BLaER1 (cell line): ENCODE measurements at regions not wholly inside any gene's neighbourhood (a gene's known extent, or its start where the extent isn't known, plus 50 kb on each side); places are given as distances from the start of the nearest gene placed in this dataset.

Experiments
- H3K27ac ChIP-seq: shearing (Covaris generic); formaldehyde crosslinking; 2 replicates; pipeline ENCODE4 v1.8.1; 2022
- H3K27me3 ChIP-seq: shearing (Covaris generic); formaldehyde crosslinking; 2 replicates; pipeline ENCODE4 v1.8.1; 2022
- H3K36me3 ChIP-seq: shearing (Covaris generic); formaldehyde crosslinking; 2 replicates; pipeline ENCODE4 v1.8.1; 2022
- H3K4me1 ChIP-seq: shearing (Covaris generic); formaldehyde crosslinking; 2 replicates; pipeline ENCODE4 v1.8.1; 2022
- H3K4me2 ChIP-seq: shearing (Covaris generic); formaldehyde crosslinking; 2 replicates; pipeline ENCODE4 v1.8.1; 2022
- H3K4me3 ChIP-seq: shearing (Covaris generic); formaldehyde crosslinking; 2 replicates; pipeline ENCODE4 v1.8.1; 2022
- H3K9ac ChIP-seq: shearing (Covaris generic); formaldehyde crosslinking; 2 replicates; pipeline ENCODE4 v1.8.1; 2022
- H3K9me3 ChIP-seq: shearing (Covaris generic); formaldehyde crosslinking; 2 replicates; pipeline ENCODE4 v1.8.1; 2022
- H4K20me1 ChIP-seq: shearing (Covaris generic); formaldehyde crosslinking; 2 replicates; pipeline ENCODE4 v1.8.1; 2022
- Cebpa-rat ChIP-seq: shearing (Covaris generic); IDR thresholded peaks from 2 replicates; pipeline ENCODE4 v1.8.1; 2022

GRCh38 chr1:81225789-81226602 lies 574.7 kb upstream of the ADGRL2 start:
- TF ChIP-seq Cebpa-rat: no peak
- Histone ChIP-seq H3K27me3 (no peaks in the 10 kb centered on the region), H3K36me3 (no peaks in the 10 kb centered on the region), H3K4me3 (no peak overlapping the region), H3K4me2 (no peak overlapping the region), H3K4me1 (no peaks in the 10 kb centered on the region), H3K9ac (no peak overlapping the region), H4K20me1 (no peaks in the 10 kb centered on the region), H3K27ac (no peak overlapping the region), H3K9me3 (peaks cover 8% of the 10 kb centered on the region)

GRCh38 chr1:81224222-81224621 lies 576.5 kb upstream of the ADGRL2 start:
- Histone ChIP-seq H3K4me1 (no peaks in the 10 kb centered on the region), H4K20me1 (no peaks in the 10 kb centered on the region), H3K27me3 (no peaks in the 10 kb centered on the region), H3K9ac (no peak overlapping the region), H3K27ac (no peak overlapping the region), H3K4me3 (no peak overlapping the region), H3K9me3 (peaks cover 15% of the 10 kb centered on the region), H3K36me3 (no peaks in the 10 kb centered on the region), H3K4me2 (no peak overlapping the region)
- TF ChIP-seq Cebpa-rat: no peak

DNA sequence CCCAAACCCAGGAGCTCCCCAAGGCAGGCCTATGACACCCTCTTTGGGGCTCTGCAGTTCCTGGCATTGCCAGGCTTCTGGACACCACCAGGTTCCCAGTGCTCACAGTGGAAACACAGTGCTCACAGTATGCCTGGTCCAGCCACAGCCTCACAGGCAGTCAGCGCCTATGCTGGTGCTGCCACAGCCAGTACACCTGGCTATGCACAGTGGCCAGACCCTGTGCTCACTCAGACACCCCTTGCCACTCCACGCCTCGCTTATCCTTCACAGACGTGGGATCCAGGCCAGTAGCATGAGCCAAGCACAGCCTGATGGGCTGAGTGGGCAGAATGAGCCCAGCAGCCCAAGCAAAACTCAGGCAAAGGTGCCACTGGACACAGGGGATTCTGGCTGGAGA lies 579.2 kb upstream of the ADGRL2 start:
- no peaks in the 10 kb centered on the region for H3K36me3 ChIP-seq

GRCh38 chr1:81220614-81221071 lies 580.1 kb upstream of the ADGRL2 start:
- Histone ChIP-seq H3K36me3 (no peaks in the 10 kb centered on the region), H3K4me3 (no peak overlapping the region), H3K27me3 (no peaks in the 10 kb centered on the region), H3K9ac (no peak overlapping the region), H3K4me1 (no peaks in the 10 kb centered on the region), H3K27ac (no peak overlapping the region), H3K9me3 (peaks cover 15% of the 10 kb centered on the region), H4K20me1 (no peaks in the 10 kb centered on the region), H3K4me2 (no peak overlapping the region)
- TF ChIP-seq Cebpa-rat: no peak

More for the DNA sequence above, 579.2 kb upstream of the ADGRL2 start:
- no peaks in the 10 kb centered on the region for H3K4me1 ChIP-seq
- no peaks in the 10 kb centered on the region for H3K27me3 ChIP-seq
- TF ChIP-seq Cebpa-rat: no peak
- H3K9ac ChIP-seq: no peak overlapping the region
- no peak overlapping the region for H3K4me2 ChIP-seq
- H3K27ac ChIP-seq: no peak overlapping the region
- no peak overlapping the region for H3K4me3 ChIP-seq
- H4K20me1 ChIP-seq: no peaks in the 10 kb centered on the region
- peaks cover 15% of the 10 kb centered on the region for H3K9me3 ChIP-seq

- H3K27me3 ChIP-seq: no peaks in the 10 kb centered on the region
- TF ChIP-seq Cebpa-rat: no peak
- H3K4me2 ChIP-seq: no peak overlapping the region
- no peak overlapping the region for H3K4me3 ChIP-seq
- no peaks in the 10 kb centered on the region for H3K36me3 ChIP-seq
- H4K20me1 ChIP-seq: no peaks in the 10 kb centered on the region
- no peak overlapping the region for H3K9ac ChIP-seq
- no peak overlapping the region for H3K27ac ChIP-seq
- peaks cover 15% of the 10 kb centered on the region for H3K9me3 ChIP-seq
- H3K4me1 ChIP-seq: no peaks in the 10 kb centered on the region
Measured at GRCh38 chr1:81217058-81217457, 583.7 kb upstream of the ADGRL2 start.

GRCh38 chr1:81213279-81213678 lies 587.5 kb upstream of the ADGRL2 start:
- no peaks in the 10 kb centered on the region for H3K36me3 ChIP-seq
- H3K27me3 ChIP-seq: no peaks in the 10 kb centered on the region
- no peaks in the 10 kb centered on the region for H3K4me1 ChIP-seq
- no peaks in the 10 kb centered on the region for H3K9me3 ChIP-seq
- no peak overlapping the region for H3K27ac ChIP-seq
- H4K20me1 ChIP-seq: no peaks in the 10 kb centered on the region
- H3K9ac ChIP-seq: no peak overlapping the region
- no peak overlapping the region for H3K4me2 ChIP-seq
- no peak overlapping the region for H3K4me3 ChIP-seq
- TF ChIP-seq Cebpa-rat: no peak

GRCh38 chr1:81209461-81209860 lies 591.3 kb upstream of the ADGRL2 start:
- no peaks in the 10 kb centered on the region for H3K36me3 ChIP-seq
- TF ChIP-seq Cebpa-rat: no peak
- no peaks in the 10 kb centered on the region for H3K9me3 ChIP-seq

GRCh38 chr1:81208441-81208840 lies 592.3 kb upstream of the ADGRL2 start:
- Histone ChIP-seq H3K27me3 (no peaks in the 10 kb centered on the region), H4K20me1 (no peaks in the 10 kb centered on the region), H3K36me3 (no peaks in the 10 kb centered on the region), H3K9ac (no peak overlapping the region), H3K4me1 (no peaks in the 10 kb centered on the region), H3K4me3 (no peak overlapping the region), H3K9me3 (no peaks in the 10 kb centered on the region), H3K4me2 (no peak overlapping the region), H3K27ac (no peak overlapping the region)
- TF ChIP-seq Cebpa-rat: no peak

More at GRCh38 chr1:81209461-81209860, 591.3 kb upstream of the ADGRL2 start:
- H3K27me3 ChIP-seq: no peaks in the 10 kb centered on the region
- no peak overlapping the region for H3K4me2 ChIP-seq
- H3K4me3 ChIP-seq: no peak overlapping the region
- no peak overlapping the region for H3K27ac ChIP-seq
- no peak overlapping the region for H3K9ac ChIP-seq
- no peaks in the 10 kb centered on the region for H4K20me1 ChIP-seq
- H3K4me1 ChIP-seq: no peaks in the 10 kb centered on the region

GRCh38 chr1:81205956-81206355 lies 594.8 kb upstream of the ADGRL2 start:
- TF ChIP-seq Cebpa-rat: no peak
- Histone ChIP-seq H3K4me1 (no peaks in the 10 kb centered on the region), H3K4me3 (no peak overlapping the region), H3K27me3 (no peaks in the 10 kb centered on the region), H3K4me2 (no peak overlapping the region), H3K27ac (no peak overlapping the region), H3K9me3 (no peaks in the 10 kb centered on the region), H3K9ac (no peak overlapping the region), H4K20me1 (no peaks in the 10 kb centered on the region), H3K36me3 (no peaks in the 10 kb centered on the region)

GRCh38 chr1:81201779-81202178 lies 599.0 kb upstream of the ADGRL2 start:
- no peaks in the 10 kb centered on the region for H3K36me3 ChIP-seq

More at GRCh38 chr1:81201779-81202178, 599.0 kb upstream of the ADGRL2 start:
- H3K4me2 ChIP-seq: no peak overlapping the region
- H3K27ac ChIP-seq: no peak overlapping the region
- H3K9ac ChIP-seq: no peak overlapping the region
- H3K4me1 ChIP-seq: no peaks in the 10 kb centered on the region
- H3K9me3 ChIP-seq: no peaks in the 10 kb centered on the region
- no peaks in the 10 kb centered on the region for H4K20me1 ChIP-seq
- no peak for TF ChIP-seq Cebpa-rat
- H3K27me3 ChIP-seq: no peaks in the 10 kb centered on the region
- no peak overlapping the region for H3K4me3 ChIP-seq
